ENCODE measurements at regions not wholly inside any gene's neighbourhood (a gene's known extent, or its start where the extent isn't known, plus 50 kb on each side); places are given as distances from the start of the nearest gene placed in this dataset.
A peak's percentile ranks its signal among the peaks of the same experiment; 100 is the strongest.

DNA sequence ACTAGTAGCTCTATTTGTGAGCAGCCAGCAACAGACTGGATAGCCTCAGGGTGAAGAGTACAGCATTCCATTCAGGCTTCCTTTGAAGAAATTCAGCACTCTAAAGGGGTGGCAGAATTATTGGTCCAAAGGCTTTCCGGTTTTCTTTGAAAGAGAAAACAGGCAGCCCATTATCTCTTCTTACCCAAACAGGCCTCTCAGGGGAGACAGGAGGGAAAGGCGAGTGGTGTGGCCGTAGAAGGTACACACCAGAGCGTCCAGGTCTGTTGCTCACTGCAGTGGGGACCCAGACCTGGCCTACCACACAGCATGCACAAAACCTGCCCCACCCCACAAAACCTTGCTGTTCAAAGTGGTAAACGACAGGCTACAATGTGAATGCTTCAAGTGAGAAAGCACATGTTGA lies 83.3 kb downstream of the ZNF608 start:
- DNase-seq = no peak

DNA sequence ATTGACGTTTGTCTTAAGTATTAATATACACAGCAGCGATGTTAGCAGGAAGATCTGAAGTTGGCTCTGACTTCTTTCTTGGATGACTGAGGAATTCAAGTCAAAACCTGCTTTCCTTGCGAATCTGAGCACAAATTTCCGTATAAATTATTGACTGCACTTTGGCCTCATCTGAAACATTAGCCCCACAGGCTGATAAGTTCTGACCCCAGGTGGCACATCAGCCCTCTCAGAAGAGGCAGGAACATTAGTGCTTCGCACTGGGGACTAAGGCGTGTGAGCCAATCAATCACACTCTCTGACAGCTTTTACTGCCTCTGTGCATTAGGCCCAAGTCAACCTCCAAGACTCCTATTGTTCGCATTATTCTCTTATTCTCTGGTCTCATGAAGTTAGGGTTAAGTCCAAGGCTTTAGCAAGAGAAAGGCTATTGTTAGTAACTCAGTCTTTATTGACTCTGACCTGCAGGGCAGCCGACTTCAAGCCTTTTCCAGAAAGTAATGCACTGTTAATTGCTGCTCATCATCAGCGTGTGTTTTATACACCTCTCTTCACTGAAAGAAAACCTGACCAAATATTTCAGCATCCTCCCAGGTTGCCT lies 84.2 kb downstream of the ZNF608 start:
- no peak for DNase-seq

- DNase-seq = no peak
Observed at GRCh38 chr5:124661317-124662141, 84.9 kb downstream of the ZNF608 start.

GRCh38 chr5:124660229-124661093 lies 86.0 kb downstream of the ZNF608 start:
- DNase-seq = no peak

DNA sequence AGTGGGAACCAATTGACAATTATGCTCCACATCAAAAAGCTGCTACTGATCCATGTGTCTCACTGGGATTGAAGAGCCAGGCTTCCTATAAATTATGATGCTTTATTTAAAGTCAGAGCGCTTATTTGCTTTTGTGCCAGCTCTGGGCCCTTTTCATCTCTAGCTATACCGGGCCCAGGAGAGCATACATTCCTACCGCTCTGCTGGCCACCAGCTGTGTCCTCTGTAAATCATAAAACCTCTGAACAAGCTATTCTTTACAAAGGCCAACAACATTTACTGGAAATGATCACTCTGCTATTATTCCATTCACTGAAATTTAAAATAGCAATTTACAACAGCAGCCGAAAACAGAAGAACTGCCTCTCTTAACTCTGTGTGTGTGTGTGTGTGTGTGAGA lies 86.6 kb downstream of the ZNF608 start:
- no peak for DNase-seq

GRCh38 chr5:124658867-124659557 lies 87.4 kb downstream of the ZNF608 start:
- no peak for DNase-seq

GRCh38 chr5:124655921-124656511 lies 90.4 kb downstream of the ZNF608 start:
- no peak for DNase-seq

DNA sequence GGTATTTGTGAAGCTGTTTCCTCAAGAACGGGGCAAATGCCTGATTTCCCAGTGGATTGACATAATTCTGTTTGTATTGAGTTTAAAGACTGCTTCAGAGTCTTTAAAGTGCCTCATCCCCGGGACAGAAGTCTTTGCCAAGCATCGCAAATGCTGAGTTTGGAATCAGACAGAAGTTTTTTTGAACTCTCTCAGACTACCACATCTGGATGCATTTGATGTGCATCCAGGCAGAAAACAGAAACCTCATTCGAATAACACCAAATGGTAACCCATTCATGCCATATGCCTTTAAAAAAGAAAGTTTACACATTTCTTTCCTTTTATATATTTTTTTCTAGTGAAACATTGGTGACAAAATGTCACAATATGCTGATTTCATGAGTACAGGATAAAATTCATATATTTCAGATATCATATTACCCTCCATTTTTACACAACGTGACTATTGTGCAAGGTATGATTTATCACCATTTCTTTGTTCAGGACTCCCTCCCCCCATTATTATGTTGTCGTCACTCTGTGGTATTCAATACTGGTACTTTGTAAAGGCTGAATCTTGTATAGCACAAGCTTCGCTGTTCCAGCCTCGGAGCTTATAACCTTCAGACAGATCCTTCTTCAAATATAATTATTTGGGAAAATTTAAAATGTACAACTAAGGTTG lies 91.1 kb downstream of the ZNF608 start:
- DNase-seq = no peak

DNA sequence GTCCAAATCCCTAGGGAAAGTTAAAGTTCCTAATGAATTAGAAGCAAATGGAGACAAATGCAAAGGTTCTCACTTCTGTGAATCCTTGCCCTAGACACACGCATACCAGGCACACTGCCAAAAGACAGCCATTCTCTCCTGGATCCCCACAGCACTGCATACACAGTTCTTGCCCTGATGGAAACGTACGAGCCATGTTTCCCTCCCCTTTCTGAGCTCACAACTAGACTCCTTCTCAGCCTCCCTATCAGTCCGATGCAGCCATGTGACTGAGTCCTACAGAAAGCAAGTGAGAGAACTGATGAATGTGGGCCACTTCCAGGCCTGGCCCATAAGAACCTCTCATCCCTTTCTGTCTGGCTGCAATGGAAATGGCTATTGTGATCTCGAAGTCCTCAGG lies 92.0 kb downstream of the ZNF608 start:
- no peak for DNase-seq

- no peak for DNase-seq
Observed at GRCh38 chr5:124653666-124654065, 92.8 kb downstream of the ZNF608 start.

DNA sequence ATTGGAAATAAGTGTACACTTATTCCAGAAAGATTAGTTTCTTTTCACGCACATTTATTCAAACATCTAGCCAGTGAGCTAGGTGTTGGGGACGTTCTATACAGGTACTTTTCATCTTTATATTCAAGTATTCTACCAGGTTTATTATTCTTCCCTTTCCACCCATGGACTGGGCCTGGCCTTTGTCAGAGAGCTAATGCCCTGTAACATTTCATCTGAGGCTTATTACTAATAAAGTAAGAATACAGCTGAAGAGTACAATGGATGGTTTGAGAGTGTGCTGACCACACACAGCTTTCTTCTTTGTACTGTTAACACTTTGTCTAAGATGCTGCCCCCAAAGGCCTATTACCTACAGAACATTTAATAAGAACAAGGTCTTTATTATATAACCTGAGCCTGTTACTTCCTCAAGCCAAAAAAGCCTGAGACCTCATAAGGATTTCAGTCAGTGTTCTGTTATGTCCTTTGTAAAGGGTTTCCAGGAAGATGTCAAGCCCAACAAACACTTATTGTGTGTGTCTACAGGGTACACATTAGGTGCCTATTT lies 93.5 kb downstream of the ZNF608 start:
- DNase-seq = no peak

GRCh38 chr5:124652514-124652819 lies 94.0 kb downstream of the ZNF608 start:
- no peak for DNase-seq

DNA sequence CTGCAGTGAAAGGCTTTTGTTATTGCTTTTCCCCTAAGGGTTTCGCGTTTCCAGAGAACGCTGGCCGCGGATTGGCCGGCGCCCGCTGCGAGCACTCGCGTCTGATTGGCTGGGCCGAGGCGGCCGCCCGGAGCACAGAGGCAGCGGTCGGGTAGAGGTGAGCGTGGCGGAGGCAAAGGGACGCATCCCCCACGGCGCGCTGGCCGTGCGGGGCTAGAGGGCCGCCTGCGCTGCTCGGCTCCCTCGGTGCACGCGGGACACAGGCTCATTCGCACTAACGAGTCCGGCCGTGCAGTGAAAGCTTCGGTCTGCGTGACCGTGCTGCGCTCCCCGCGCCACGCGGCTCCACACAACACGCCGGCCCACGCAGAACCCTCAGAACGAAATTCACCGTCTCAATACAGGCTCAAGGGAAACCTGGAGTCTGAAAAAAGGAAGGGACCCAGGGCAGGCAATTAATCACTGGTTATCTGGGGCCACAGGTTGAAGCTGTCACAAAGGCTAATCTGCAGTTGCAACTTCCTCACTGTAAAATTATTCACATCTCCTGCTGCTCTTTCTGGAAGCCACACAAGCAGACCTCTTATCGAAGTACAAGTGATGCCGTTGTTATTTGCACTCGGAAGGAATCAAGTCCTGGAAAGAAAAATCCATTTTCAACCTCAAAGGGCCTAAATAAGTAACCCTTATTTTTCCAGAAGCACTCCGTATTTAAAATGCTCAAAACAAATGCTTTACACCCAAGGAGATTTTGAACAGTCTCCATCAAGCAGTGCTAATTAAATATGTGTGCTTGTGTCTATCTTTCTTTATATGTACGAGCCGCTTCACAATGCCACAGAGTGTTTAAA lies 94.6 kb downstream of the ZNF608 start:
- peak; percentile 8 for DNase-seq

DNA sequence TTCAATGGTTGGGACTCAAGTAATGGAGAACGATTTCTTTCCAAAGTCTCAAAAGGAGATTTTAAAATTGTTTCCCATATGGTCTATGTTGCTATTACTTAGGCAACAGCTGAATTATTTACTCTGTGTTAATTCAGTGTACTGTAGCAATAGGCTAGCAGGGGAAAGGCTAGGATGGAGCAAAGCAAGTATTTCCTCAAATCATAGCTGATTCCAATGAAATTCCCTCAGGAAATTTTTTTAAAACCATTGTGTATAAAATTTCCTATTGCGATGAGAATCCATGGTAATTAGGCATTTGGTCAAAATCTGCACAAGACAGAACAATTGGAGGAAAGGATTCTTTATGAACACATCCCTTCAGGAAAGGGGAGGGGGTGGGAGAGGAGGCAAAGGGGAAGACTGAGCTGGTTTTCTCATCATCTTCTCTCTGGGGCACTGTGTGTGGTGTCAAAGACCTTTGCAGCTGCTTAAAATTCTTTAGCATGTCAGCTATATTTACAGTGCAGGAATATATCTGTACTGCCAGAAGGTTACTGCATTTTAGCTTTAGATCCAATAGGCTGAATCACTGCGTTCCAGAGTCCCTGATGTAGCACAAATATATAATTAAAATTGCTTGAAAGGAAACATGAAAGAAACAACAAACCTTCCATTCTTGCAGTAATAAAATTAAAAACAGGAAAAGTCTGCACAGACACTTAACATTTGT lies 95.3 kb downstream of the ZNF608 start:
- DNase-seq = no peak

GRCh38 chr5:124650147-124650561 lies 96.3 kb downstream of the ZNF608 start:
- DNase-seq = no peak

GRCh38 chr5:124649491-124650146 lies 96.8 kb downstream of the ZNF608 start:
- DNase-seq = peak; percentile 70

DNA sequence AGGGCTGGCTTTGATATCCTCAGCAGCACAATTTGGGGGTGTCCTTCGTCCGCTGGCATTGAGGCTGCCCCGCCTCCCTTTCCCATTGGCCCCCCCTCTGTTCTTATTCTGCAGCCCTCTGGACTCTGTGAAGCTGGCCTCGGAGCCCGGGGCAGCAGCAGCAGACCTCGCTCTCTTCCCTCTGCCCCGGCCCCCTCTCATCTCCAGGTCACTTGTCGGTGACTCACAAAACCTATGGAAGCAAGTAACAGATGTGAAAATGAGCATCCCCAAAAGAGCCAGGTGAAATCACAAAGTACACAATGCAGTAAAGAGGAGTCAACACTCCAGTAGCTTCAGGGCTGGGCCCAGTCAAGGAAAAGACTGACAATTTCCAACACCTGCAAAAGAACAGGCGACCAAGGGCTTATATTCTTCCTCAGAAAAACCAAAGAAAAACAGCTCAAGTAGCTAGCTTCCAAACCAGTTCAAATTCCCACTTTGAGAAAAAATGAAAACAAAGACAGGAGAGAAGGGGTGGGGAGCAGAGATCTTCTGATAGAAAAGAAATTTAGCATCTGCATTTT lies 97.5 kb downstream of the ZNF608 start:
- no peak for DNase-seq

DNA sequence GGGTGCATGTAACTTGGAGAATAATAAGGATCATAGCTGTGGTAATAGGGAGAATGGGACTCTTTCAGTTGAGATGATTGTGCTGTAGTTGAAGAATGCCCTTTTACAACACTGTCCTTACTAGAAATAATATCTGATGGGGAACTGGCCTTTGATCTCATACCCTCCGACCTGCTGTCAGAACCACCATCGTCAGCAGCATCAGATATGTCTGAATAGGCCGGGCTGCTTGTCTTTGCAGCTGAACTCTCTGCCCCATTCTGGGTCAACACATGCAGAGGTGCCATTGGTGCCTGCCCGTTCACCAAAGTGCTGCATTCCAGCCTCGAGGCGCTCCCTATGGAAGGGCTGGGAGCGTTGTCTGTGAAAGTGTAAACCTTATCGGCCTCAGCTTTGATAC lies 99.1 kb downstream of the ZNF608 start:
- no peak for DNase-seq

GRCh38 chr5:124645396-124645795 lies 101.0 kb downstream of the ZNF608 start:
- no peak for DNase-seq

Data from CD4-positive, alpha-beta T cell treated with Interleukin-12 subunit alpha and Interleukin-12 subunit beta, for 1 hour (primary cell).